ENCODE measurements at regions not wholly inside any gene's neighbourhood (a gene's known extent, or its start where the extent isn't known, plus 50 kb on each side); places are given as distances from the start of the nearest gene placed in this dataset.

- ATAC-seq = no peak
- in situ Hi-C loops (cut with MboI) = no loop called here
- no peaks in the 10 kb centered on the region for H3K27me3 ChIP-seq (replicated peaks in 1 of 2; ENCODE audit: control insufficient read depth in 2 of 2, insufficient read depth in 2 of 2, low read length in 1 of 2)
- no peak overlapping the region for H3K4me2 ChIP-seq (ENCODE audit: control insufficient read depth, insufficient read depth)
- CTCF ChIA-PET = no interaction called here
- SMC1A ChIA-PET (ENCODE audit: uncharacterized antibody, unreplicated experiment) = no interaction called here
- no peaks in the 10 kb centered on the region for H3K4me1 ChIP-seq (ENCODE audit: control insufficient read depth, insufficient read depth, low read length)
- FAIRE-seq = no peak
- no peak for DNase-seq (ENCODE audit: low read depth, low spot score)
- RAD21 ChIA-PET (ENCODE audit: unreplicated experiment) = no interaction called here
- no peak overlapping the region for H3K4me3 ChIP-seq
- H3K9ac ChIP-seq (ENCODE audit: control insufficient read depth, insufficient read depth, low read length) = no peak overlapping the region
- no peak overlapping the region for H3K27ac ChIP-seq (ENCODE audit: control insufficient read depth, insufficient read depth)
- H3K79me2 ChIP-seq (ENCODE audit: control insufficient read depth, insufficient read depth, low read length) = no peaks in the 10 kb centered on the region
- POLR2A ChIA-PET = no interaction called here
- H4K20me1 ChIP-seq (ENCODE audit: control insufficient read depth, insufficient read depth) = no peaks in the 10 kb centered on the region
- BruUV-seq (replicated peaks) = no TSS peak
- no peaks in the 10 kb centered on the region for H3K36me3 ChIP-seq (ENCODE audit: control insufficient read depth in 2 of 2, insufficient read depth in 2 of 2, low read length in 1 of 2)
- no peak overlapping the region for H2AFZ ChIP-seq (ENCODE audit: control insufficient read depth, low read depth, low read length)
- intact Hi-C loops (cut with micrococcal nuclease; ENCODE audit: unreplicated experiment) = no loop called here
- H3K9me3 ChIP-seq (replicated peaks; ENCODE audit: control insufficient read depth, insufficient read depth, low read length) = no peaks in the 10 kb centered on the region
- no peak for TF ChIP-seq NKRF (conservative IDR thresholded peaks at IDR 0.05)
- TF ChIP-seq CHD4 (IDR thresholded peaks at IDR 0.05) = no peak
- TF ChIP-seq STAT3 (IDR thresholded peaks at IDR 0.05; ENCODE audit: low read depth, low read length) = no peak
- no peak for TF ChIP-seq POLR2AphosphoS5 (IDR thresholded peaks at IDR 0.05; ENCODE audit: low read length)
- TF ChIP-seq FOXM1 (IDR thresholded peaks at IDR 0.05; ENCODE audit: low read depth, low read length) = 0 out of 2 replicates have a peak, but pooled peaks have one; percentile 24
- TF ChIP-seq HCFC1 (IDR thresholded peaks at IDR 0.05; ENCODE audit: low read length) = no peak
- no peak for TF ChIP-seq RBBP5 (conservative IDR thresholded peaks at IDR 0.05)
- TF ChIP-seq EGR1 (IDR thresholded peaks at IDR 0.05; ENCODE audit: borderline replicate concordance in 1 of 2, low read depth in 2 of 2, low read length in 2 of 2) = no peak
- no peak for TF ChIP-seq SREBF1 (IDR thresholded peaks at IDR 0.05; ENCODE audit: low read length)
- no peak for TF ChIP-seq CREB1 (IDR thresholded peaks at IDR 0.05; ENCODE audit: low read depth)
- no peak for TF ChIP-seq CHD1 (IDR thresholded peaks at IDR 0.05; ENCODE audit: low read depth, low read length)
- TF ChIP-seq ATF3 (IDR thresholded peaks at IDR 0.05; ENCODE audit: borderline replicate concordance, extremely low read depth, low read depth, low read length) = no peak
- TF ChIP-seq TCF7 (IDR thresholded peaks at IDR 0.05; ENCODE audit: borderline replicate concordance) = peak; percentile 92
- peak; percentile 71 for TF ChIP-seq JUNB (IDR thresholded peaks at IDR 0.05)
- no peak for TF ChIP-seq IRF3 (IDR thresholded peaks at IDR 0.05)
- no peak for TF ChIP-seq RFX5 (IDR thresholded peaks at IDR 0.05; ENCODE audit: low read depth, low read length)
- TF ChIP-seq MEF2A (IDR thresholded peaks at IDR 0.05; ENCODE audit: insufficient read depth, low read depth, low read length) = no peak
- no peak for TF ChIP-seq ZBTB40 (IDR thresholded peaks at IDR 0.05; ENCODE audit: borderline replicate concordance)
- TF ChIP-seq NRF1 (conservative IDR thresholded peaks at IDR 0.05; ENCODE audit: low read depth, low read length) = no peak
- TF ChIP-seq IKZF2 (IDR thresholded peaks at IDR 0.05) = 0 out of 4 replicates have a peak, but pooled peaks of 1 of the 2 experiments have one; percentile 21
- no peak for TF ChIP-seq HDAC6 (IDR thresholded peaks at IDR 0.05; ENCODE audit: unreplicated experiment)
Measured at GRCh38 chr3:26099692-26100091, 309.8 kb downstream of the OXSM start.
